GM13976 (cell line): ENCODE measurements at regions not wholly inside any gene's neighbourhood (a gene's known extent, or its start where the extent isn't known, plus 50 kb on each side); places are given as distances from the start of the nearest gene placed in this dataset.

Experiments used
- DNase-seq: peaks from one replicate; pipeline ENCODE4 v3.0.0; 2012; ENCODE audit warnings: low spot score
- in situ Hi-C: fragments of 300-500 bp; cut with MboI; formaldehyde crosslinking; loops from one replicate; pipeline ENCODE4 v1.12.0; 2022; ENCODE audit warnings: low sequenced_read_pairs, mixed read lengths, inconsistent platforms; ENCODE audit not compliant: unreplicated experiment
- TF ChIP-seq, protein P1 (sequence below): IDR thresholded peaks from 2 replicates; pipeline ENCODE4 v1.5.1; 2012; ENCODE audit warnings: borderline replicate concordance, mild to moderate bottlenecking; ENCODE audit not compliant: insufficient read depth; ENCODE audit errors: extremely low read depth, missing control alignments, control extremely low read depth

DNA sequence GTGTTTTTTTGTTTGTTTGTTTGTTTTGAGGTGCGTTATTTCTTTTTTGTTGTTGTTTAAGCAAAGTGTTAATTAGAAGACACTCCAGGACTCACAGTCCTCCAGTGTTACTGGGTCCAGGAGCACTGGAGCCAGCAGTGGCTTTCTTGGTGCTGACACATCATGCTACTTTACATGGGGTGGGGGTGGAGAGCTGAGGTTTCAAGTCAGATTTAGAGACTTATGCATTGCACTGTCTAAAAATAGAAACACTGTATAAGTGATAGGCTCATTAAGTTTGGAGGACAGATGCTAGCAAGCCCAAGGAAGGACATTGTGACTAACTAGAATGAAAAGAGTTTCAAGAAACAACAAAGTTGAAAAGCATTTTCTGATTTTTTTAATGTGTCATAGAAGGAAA lies 2209.2 kb downstream of the MAT2B start:
- DNase-seq: no peak
- TF ChIP-seq, protein P1, sequence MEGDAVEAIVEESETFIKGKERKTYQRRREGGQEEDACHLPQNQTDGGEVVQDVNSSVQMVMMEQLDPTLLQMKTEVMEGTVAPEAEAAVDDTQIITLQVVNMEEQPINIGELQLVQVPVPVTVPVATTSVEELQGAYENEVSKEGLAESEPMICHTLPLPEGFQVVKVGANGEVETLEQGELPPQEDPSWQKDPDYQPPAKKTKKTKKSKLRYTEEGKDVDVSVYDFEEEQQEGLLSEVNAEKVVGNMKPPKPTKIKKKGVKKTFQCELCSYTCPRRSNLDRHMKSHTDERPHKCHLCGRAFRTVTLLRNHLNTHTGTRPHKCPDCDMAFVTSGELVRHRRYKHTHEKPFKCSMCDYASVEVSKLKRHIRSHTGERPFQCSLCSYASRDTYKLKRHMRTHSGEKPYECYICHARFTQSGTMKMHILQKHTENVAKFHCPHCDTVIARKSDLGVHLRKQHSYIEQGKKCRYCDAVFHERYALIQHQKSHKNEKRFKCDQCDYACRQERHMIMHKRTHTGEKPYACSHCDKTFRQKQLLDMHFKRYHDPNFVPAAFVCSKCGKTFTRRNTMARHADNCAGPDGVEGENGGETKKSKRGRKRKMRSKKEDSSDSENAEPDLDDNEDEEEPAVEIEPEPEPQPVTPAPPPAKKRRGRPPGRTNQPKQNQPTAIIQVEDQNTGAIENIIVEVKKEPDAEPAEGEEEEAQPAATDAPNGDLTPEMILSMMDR: no peak
- in situ Hi-C loops: no loop called here

GRCh38 chr5:165720901-165721300 lies 2215.5 kb downstream of the MAT2B start:
- DNase-seq: no peak
- in situ Hi-C loops: no loop called here
- TF ChIP-seq, protein P1: no peak

GRCh38 chr5:165722401-165722800 lies 2217.0 kb downstream of the MAT2B start:
- DNase-seq: no peak
- in situ Hi-C loops: no loop called here
- TF ChIP-seq, protein P1: no peak

- DNase-seq: no peak
- TF ChIP-seq, protein P1: no peak
- in situ Hi-C loops: no loop called here
These were observed 2218.5 kb downstream of the MAT2B start for GRCh38 chr5:165723931-165724330.

DNA sequence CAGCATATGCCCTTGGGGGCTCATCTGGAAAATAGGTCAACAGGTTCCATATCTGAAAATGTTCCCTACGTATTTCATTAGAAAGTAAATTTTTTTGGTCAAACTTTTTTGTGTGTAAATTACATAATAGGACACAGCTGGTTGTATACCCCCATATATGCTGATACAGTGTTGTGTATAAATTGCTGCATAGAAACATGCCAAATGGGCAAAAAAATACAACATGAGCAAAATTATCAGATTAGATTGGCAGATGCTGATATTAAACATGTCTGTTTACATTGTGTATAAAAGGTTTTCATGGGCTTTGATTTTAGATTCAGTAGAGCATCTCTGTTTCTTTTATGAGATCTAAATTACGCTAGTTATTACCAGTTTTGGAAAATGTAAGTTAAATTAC lies 2223.0 kb downstream of the MAT2B start:
- DNase-seq: no peak
- TF ChIP-seq, protein P1: no peak
- in situ Hi-C loops: no loop called here

DNA sequence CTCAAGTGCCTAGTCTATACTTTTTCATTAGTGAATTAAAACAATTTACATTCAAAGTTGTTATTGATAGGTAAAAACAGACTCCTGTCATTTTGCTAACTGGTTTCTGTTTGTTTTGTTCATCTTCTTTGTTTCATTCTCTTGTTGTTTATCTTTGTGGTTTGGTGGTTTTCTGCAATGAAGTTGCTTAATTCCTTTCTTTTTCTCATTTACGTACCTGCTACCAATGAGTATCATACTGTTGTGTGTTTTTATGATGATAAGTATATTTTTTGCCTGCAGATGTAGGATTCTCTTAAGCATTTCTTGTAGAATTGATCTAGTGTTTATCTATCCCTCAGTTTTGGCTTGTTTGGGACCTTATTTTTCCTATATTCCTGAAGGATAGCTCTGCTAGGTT lies 2230.0 kb downstream of the MAT2B start:
- TF ChIP-seq, protein P1: no peak
- DNase-seq: no peak
- in situ Hi-C loops: no loop called here
